Posterior vena cava (tissue), 2 donors: ENCODE measurements at regions not wholly inside any gene's neighbourhood (a gene's known extent, or its start where the extent isn't known, plus 50 kb on each side); places are given as distances from the start of the nearest gene placed in this dataset.
"Not testable (repeated sequence)": the region's sequence is repeated elsewhere in the genome, so short reads cannot be mapped to it uniquely, and the experiment has no call there.

Source experiments
- DNase-seq: peaks from one replicate; pipeline ENCODE4 v3.0.0-alpha.2; 2020; ENCODE audit warnings: low spot score
- intact Hi-C, 2 donors: fragments of 100-400 bp; cut with DNase I; formaldehyde crosslinking; loops; one replicate each; pipeline versions ENCODE4 v1.14.1 to v1.14.2; 2022 to 2023
- donor health status: DM: yes; HTN: yes; CAD: no.
- donor health status: DM: yes; HTN: yes; CAD: no.

- intact Hi-C loops, result no loop called here
- no peak for DNase-seq
Measured at GRCh38 chr7:79615466-79615865, 162.0 kb upstream of the MAGI2 start.

DNA sequence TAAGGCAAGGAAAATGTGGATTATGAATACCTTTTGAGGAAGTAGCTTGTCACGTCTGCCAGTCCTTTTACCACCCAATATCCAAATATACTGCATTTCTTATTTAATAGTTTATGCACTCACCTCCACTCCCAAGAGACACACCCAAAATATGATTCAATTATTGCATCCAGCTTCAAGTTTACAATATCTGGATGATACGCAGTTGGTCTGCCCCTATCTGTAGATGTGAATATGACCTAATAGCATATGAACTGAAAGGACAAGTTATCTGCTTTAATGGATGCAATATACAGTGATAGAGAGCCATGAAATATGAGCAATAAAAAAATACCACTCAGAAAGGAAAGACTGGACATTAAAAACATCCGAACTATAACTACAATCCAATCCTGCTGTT is 159.4 kb upstream of the MAGI2 start:
- DNase-seq, result no peak
- intact Hi-C loops, result no loop called here

DNA sequence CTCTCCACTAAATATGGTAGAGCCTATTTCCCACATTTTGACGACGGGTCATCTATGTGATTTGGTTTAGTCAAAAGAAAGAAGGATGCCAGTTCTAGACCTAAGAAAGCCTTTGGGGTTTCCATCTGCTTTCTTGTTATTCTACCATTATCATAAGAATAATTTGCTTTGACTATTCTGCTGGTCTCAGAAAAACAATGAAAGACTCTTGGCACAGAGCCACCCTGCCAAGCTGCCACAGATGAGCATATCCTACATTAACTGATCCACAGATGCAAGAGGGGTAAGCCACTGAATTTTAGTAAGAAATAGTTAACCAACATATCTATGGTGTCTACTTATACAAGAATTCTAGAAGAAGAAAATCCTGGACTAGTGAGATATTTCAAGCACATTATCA is 158.6 kb upstream of the MAGI2 start:
- intact Hi-C loops, result no loop called here

DNA sequence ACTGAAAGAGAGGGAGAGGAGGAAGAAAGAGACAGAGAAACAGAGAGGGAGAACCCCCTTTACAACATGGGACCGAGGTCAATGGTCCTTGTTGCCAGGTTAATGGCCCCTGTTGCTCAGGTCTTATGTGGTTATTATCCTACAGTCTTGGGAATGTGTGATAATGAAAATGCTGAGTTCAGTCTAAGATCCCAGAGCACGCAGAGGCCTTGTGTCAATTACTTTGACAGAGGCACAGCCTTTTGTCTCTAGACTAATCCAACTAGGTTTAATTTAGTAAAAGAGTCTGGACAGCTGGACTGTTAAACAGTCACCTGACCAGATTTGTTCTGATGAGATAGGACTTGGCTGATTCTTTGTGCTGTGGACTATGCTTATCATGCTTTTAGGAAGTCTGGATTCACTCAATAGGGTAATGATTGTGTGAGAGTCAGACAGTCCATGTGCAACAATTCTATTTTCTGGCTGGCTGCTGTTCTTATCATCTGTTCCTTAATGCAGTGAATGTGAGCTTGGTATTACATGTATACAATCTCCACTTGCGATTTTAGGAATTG is 157.4 kb upstream of the MAGI2 start:
- intact Hi-C loops, result no loop called here
- no peak for DNase-seq

More for the DNA sequence above, 158.6 kb upstream of the MAGI2 start:
- no peak for DNase-seq

- no peak for DNase-seq
- intact Hi-C loops, result no loop called here
Measured at GRCh38 chr7:79610313-79610712, 156.8 kb upstream of the MAGI2 start.

- no peak for DNase-seq
- intact Hi-C loops, result no loop called here
Measured at GRCh38 chr7:79608005-79608404, 154.5 kb upstream of the MAGI2 start.

DNA sequence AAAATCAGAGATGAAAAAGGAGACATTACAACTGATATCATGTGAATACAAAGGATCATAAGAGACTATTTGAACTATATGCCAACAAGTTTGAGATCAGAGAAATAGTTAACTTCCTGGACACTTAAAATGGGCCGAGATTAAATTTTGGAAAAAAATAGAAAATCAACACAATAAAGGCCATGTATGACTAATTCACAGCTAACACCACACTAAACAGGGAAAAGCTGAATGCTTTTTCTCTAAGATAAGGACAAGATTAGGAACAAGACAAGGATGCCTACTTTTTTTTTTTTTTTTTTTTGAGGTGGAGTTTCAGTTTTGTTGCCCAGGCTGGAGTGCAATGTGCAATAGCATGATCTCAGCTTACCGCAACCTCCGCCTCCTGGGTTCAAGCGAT is 151.4 kb upstream of the MAGI2 start:
- DNase-seq, result no peak
- intact Hi-C loops, result no loop called here

DNA sequence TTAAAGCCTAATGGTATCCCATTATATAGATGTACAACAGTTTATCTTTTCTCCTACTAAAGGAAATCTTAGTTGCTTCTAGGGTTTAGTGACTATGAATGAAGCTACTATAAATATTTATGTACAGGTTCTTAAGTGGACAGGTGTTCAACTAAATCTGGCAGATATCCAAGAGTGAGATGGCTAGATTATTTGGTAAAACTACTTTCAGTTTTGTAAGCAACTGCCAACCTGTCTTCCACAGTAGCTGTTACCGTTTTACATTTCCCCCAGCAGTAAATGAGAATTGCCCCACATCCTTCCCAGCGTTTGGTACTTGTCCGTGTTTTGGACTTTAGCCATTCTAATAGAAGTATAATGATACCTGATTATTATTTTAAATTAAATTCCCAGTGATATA is 144.9 kb upstream of the MAGI2 start:
- intact Hi-C loops, result no loop called here
- DNase-seq, result no peak

- intact Hi-C loops, DNase-seq: not testable (repeated sequence)
Measured at GRCh38 chr7:79594671-79595070, 141.2 kb upstream of the MAGI2 start.

GRCh38 chr7:79593866-79594301 is 140.4 kb upstream of the MAGI2 start:
- intact Hi-C loops, result no loop called here
- no peak for DNase-seq

DNA sequence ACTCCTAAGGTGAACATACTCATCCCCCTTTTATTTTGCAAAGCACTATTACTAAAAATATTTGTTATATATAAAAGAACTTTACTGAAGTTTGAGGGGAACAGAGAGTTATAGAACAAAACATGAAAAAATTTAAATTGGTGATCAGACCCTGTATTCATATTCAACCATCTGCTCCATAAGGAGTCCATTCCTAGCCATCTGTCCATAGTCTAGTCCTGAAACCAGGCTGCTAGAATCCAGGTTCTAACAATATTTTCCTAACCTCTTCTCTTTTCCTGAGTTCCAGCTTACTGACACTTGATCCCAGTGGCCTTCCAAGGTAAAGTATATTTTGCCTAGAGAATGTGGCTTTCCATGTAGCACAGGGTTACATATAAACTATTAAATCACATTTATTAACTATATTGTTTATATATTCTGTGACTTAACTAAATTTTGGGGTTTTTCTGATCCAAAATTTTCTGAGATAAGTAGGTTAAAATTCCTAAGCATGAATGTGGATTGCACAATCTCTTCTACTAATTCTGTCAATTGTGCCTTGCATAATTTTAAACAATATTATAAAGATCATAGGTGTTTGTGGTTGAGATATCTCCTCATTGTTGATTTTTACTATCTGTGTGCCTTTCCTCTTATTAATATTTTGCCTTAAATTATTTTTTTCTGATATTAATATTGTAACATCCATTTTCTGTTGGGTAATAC is 137.6 kb upstream of the MAGI2 start:
- intact Hi-C loops, result no loop called here
- DNase-seq, result no peak

GRCh38 chr7:79590391-79590790 is 136.9 kb upstream of the MAGI2 start:
- intact Hi-C loops, result no loop called here
- no peak for DNase-seq

DNA sequence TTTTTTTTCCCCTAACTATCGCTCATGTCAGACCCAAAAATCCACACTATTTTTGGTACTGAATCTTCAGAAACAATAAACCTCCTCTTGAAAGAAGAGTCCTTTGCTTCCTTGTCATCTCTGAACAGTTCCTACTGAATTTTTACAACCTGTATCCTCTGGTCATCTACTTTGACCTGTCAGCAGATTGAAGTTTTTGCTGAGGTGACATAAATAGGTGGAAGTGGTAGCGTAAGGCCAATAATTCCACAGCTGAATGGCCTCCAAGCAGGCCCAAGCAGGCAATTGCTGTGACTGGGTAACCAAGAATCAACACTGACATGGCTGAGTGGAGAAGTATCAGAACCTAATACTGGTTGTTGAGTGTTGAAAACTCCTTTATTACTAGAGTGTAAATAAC is 117.4 kb upstream of the MAGI2 start:
- no peak for DNase-seq
- intact Hi-C loops, result no loop called here

DNA sequence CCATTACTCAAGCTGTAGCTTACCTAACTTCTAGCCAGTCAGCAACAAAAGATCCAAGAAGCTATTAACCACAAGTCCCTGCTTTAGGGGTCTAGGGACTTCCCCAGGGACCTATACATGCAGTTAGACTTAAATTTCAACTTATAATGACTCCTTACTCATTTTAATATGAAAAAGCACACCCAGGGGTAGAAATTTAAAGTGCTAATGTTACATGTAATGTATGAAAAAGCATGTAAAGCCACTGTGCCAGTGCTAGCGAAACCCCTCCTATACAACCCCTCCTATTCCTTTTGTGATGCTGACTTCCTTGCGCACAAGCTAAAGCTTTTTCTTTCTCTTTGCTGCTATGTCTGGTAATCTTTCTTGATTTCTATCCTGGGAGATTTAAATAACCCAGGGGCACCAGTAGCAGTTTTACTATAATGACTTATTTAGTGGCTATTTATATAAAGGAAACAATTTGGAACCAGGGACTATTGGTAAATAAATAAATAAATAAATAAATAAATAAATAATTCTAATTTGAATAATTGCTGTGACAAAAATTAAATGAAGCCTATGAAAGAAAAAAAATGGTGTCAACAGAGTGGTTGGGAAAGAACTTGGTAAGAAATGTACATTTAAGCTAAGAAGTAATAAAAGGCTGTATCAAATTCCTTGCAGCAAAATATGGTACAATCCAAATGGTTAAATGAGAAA is 110.5 kb upstream of the MAGI2 start:
- intact Hi-C loops, result no loop called here
- no peak for DNase-seq

GRCh38 chr7:79555571-79555970 is 102.1 kb upstream of the MAGI2 start:
- intact Hi-C loops, result no loop called here
- no peak for DNase-seq

DNA sequence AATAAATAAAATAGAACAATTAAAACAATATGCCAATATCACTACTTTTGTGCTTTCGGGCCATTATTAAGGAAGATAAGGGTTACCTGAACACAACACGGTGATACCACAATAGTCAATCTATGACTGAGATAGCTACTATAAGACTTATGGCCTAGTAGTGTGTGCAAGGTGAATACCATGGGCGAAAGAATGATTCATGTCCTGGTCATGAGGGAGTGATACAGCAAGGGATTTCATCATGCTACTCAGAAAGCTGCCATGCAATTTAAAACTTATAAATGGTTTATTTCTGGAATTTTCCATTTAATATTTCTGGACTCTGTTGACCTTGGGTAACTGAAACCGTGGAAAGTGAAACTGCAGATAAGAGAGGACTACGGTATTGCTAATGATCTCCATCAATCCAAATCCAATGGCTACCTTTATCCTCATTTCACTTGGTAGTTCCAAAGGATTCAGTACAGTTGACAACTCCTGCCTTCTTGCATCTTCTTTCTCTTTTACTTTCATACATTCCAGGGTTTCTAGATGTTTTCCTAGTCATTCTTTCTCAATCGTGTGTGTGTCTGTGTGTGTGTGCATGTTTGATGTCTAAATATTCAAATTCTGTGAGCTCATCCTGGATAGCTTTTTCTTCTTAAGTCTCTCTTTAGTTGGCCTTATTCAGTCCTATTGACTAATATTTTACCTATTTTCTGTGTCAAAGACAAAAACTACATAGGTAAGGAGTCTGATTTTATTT is 100.5 kb upstream of the MAGI2 start:
- no peak for DNase-seq
- intact Hi-C loops, result no loop called here

- intact Hi-C loops, result no loop called here
- DNase-seq, result no peak
Measured at GRCh38 chr7:79552463-79552862, 99.0 kb upstream of the MAGI2 start.

DNA sequence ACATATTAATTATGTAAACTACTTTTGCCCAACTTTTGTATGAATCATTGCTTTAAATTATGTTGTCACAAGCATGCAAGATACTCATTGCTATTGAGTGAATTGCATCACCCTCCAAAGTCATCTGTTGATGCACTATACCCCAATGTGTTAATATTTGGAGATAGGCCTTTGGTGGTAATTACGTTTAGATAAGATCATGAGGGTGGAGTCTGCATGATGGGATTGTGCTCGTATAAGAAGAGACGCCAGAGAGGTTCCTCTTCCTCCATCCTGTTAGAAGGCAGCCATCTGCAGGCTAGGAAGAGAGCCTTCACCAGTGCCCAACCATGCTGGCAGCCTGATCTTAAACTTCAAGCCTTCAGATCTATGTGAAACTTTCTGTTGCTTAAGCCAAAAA is 95.3 kb upstream of the MAGI2 start:
- intact Hi-C loops, result no loop called here
- no peak for DNase-seq

- DNase-seq, result no peak
- intact Hi-C loops, result no loop called here
Measured at GRCh38 chr7:79547132-79547531, 93.7 kb upstream of the MAGI2 start.

DNA sequence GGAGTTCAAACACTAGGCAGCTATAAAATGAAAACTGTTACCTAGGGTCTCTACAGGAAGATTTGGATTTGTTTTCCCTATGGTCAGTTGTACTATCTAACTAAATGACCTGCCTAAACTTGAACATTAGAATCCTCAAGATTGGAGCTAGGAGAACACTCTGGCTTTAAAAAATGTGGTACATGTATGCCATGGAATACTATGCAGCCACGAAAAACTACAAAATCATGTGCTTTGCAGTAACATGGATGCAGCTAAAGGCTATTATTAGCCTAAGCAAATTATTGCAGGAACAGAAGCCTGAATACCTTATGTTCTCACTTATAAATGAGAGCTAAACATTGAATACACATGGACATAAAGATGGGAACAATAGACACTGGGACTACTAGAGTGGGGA is 87.1 kb upstream of the MAGI2 start:
- intact Hi-C loops, result no loop called here

More for the DNA sequence above, 87.1 kb upstream of the MAGI2 start:
- DNase-seq, result no peak
